Neural cell (in vitro differentiated cells): ENCODE measurements at regions not wholly inside any gene's neighbourhood (a gene's known extent, or its start where the extent isn't known, plus 50 kb on each side); places are given as distances from the start of the nearest gene placed in this dataset.

Experiments
- H2AFZ ChIP-seq: fragments of 200-600, 300-800 bp; sonication (generic), shearing (Covaris generic); 2 replicates; pipeline ENCODE4 v1.6.0; 2014; ENCODE audit warnings: low read depth, mild to moderate bottlenecking, antibody characterized with exemption, low read length, moderate library complexity
- H3F3A ChIP-seq: fragments of 200-600 bp; shearing (Covaris generic); 2 replicates; pipeline ENCODE4 v1.6.1; 2016; ENCODE audit warnings: mild to moderate bottlenecking, moderate library complexity, mixed read lengths, antibody characterized with exemption, low read length; ENCODE audit not compliant: insufficient read depth, poor library complexity, severe bottlenecking
- H3K27ac ChIP-seq: fragments of 200-600, 300-800 bp; sonication (generic), shearing (Covaris generic); 2 replicates; pipeline ENCODE4 v1.5.1; 2014; ENCODE audit warnings: mild to moderate bottlenecking, low read length, moderate library complexity
- H3K27me3 ChIP-seq: fragments of 300-800, 200-600 bp; sonication (generic), shearing (Covaris generic); 2 replicates; pipeline ENCODE4 v1.6.0; 2014; ENCODE audit warnings: mild to moderate bottlenecking, low read depth, low read length, moderate library complexity; ENCODE audit not compliant: insufficient read depth
- H3K36me3 ChIP-seq: fragments of 300-800, 200-600 bp; sonication (generic), shearing (Covaris generic); 2 replicates; pipeline ENCODE4 v1.5.1; 2014; ENCODE audit warnings: mild to moderate bottlenecking, antibody characterized with exemption, low read length, moderate library complexity; ENCODE audit not compliant: insufficient read depth
- H3K4me2 ChIP-seq: fragments of 300-800, 200-600 bp; sonication (generic), shearing (Covaris generic); 2 replicates; pipeline ENCODE4 v1.6.0; 2014; ENCODE audit warnings: mild to moderate bottlenecking, low read length
- H3K4me3 ChIP-seq: fragments of 300-800, 200-600 bp; sonication (generic), shearing (Covaris generic); 2 replicates; pipeline ENCODE4 v1.5.1; 2014; ENCODE audit warnings: mild to moderate bottlenecking, low read length, moderate library complexity
- H3K79me2 ChIP-seq: fragments of 200-600 bp; shearing (Covaris generic); replicated peaks from 2 replicates; pipeline ENCODE4 v1.6.0; 2014; ENCODE audit warnings: mild to moderate bottlenecking, low read length, moderate library complexity; ENCODE audit not compliant: insufficient read depth
- H3K9ac ChIP-seq: fragments of 300-800, 200-600 bp; sonication (generic), shearing (Covaris generic); 2 replicates; pipeline ENCODE4 v1.6.1; 2016; ENCODE audit warnings: mild to moderate bottlenecking, low read length, mixed read lengths
- H3K9me2 ChIP-seq: fragments of 200-600 bp; shearing (Covaris generic); 2 replicates; pipeline ENCODE4 v1.6.1; 2016; ENCODE audit warnings: mild to moderate bottlenecking, low read length, mixed read lengths; ENCODE audit not compliant: insufficient read depth
- H3K9me3 ChIP-seq: fragments of 200-600, 300-800 bp; sonication (generic), shearing (Covaris generic); 2 replicates; pipeline ENCODE4 v1.6.1; 2016; ENCODE audit warnings: mild to moderate bottlenecking, mixed run types, low read length, moderate library complexity, mixed read lengths
- H4K20me1 ChIP-seq: fragments of 200-600 bp; shearing (Covaris generic); 2 replicates; pipeline ENCODE4 v1.6.1; 2016; ENCODE audit warnings: mild to moderate bottlenecking, mixed run types; ENCODE audit not compliant: insufficient read depth
- EP300 ChIP-seq: fragments of 450-650 bp; conservative IDR thresholded peaks from 2 replicates; pipeline ENCODE4 v1.6.1; 2014; ENCODE audit warnings: antibody characterized with exemption, mild to moderate bottlenecking, moderate library complexity; ENCODE audit not compliant: poor library complexity, severe bottlenecking
- EZH2 ChIP-seq: fragments of 200-600, 300-800 bp; shearing (Covaris generic), sonication (generic); IDR thresholded peaks from 2 replicates; pipeline ENCODE4 v1.6.1; 2014; ENCODE audit warnings: antibody characterized with exemption, low read length, borderline replicate concordance, mild to moderate bottlenecking; ENCODE audit not compliant: insufficient read depth, poor library complexity, severe bottlenecking
- MXI1 ChIP-seq: fragments of 450-650 bp; conservative IDR thresholded peaks from 2 replicates; pipeline ENCODE4 v1.6.1; 2014; ENCODE audit warnings: antibody characterized with exemption, mild to moderate bottlenecking; ENCODE audit not compliant: poor library complexity, severe bottlenecking
- POLR2AphosphoS5 ChIP-seq: IDR thresholded peaks from 2 replicates; pipeline ENCODE4 v1.6.1; 2012
- RAD21 ChIP-seq: fragments of 450-650 bp; conservative IDR thresholded peaks from 2 replicates; pipeline ENCODE4 v1.6.1; 2014; ENCODE audit warnings: antibody characterized with exemption, mild to moderate bottlenecking, moderate library complexity
- SMC3 ChIP-seq: fragments of 450-650 bp; conservative IDR thresholded peaks from 2 replicates; pipeline ENCODE4 v1.6.1; 2014; ENCODE audit warnings: antibody characterized with exemption, mild to moderate bottlenecking, moderate library complexity; ENCODE audit not compliant: poor library complexity
- TAF1 ChIP-seq: IDR thresholded peaks from 2 replicates; pipeline ENCODE4 v1.6.1; 2012; ENCODE audit warnings: low read depth
- TF ChIP-seq, protein P1 (sequence below): fragments of 450-650 bp; IDR thresholded peaks from 2 replicates; pipeline ENCODE4 v1.5.1; 2014; ENCODE audit warnings: antibody characterized with exemption, mild to moderate bottlenecking, moderate library complexity; ENCODE audit not compliant: poor library complexity, severe bottlenecking
- TF ChIP-seq, protein P2 (sequence below): IDR thresholded peaks from 2 replicates; pipeline ENCODE4 v1.6.1; 2012; ENCODE audit warnings: borderline replicate concordance

DNA sequence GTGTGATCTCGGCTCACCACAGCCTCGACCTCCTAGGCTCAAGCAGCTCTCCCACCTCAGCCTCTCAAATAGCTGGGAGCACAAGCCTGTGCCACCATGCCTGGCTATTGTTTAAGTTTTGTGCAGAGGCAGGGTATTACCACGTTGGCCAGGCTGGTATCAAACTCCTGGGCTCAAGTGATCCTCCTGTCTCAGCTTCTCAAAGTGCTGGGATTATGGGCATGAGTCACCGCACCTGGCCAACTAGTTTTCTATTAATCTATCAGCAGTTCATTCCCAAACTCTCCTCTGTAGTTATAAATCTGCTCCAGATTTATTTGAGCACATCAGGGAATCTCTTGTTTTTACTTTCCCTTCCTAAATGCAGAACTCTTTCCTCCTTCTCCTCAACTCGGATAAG, 443.8 kb downstream of the PRDM2 start:
- no peaks in the 10 kb centered on the region for H3K9me3 ChIP-seq
- no peak for TF ChIP-seq RAD21
- no peak for TF ChIP-seq EZH2
- H3K79me2 ChIP-seq: no peaks in the 10 kb centered on the region
- no peak overlapping the region for H3K9ac ChIP-seq
- H3K9me2 ChIP-seq: no peaks in the 10 kb centered on the region
- H3F3A ChIP-seq: no peaks in the 10 kb centered on the region
- no peaks in the 10 kb centered on the region for H3K27me3 ChIP-seq
- no peak overlapping the region for H3K27ac ChIP-seq
- no peak overlapping the region for H3K4me3 ChIP-seq
- H3K36me3 ChIP-seq: no peaks in the 10 kb centered on the region
- no peak overlapping the region for H3K4me2 ChIP-seq
- no peaks in the 10 kb centered on the region for H4K20me1 ChIP-seq
- H2AFZ ChIP-seq: no peak overlapping the region

DNA sequence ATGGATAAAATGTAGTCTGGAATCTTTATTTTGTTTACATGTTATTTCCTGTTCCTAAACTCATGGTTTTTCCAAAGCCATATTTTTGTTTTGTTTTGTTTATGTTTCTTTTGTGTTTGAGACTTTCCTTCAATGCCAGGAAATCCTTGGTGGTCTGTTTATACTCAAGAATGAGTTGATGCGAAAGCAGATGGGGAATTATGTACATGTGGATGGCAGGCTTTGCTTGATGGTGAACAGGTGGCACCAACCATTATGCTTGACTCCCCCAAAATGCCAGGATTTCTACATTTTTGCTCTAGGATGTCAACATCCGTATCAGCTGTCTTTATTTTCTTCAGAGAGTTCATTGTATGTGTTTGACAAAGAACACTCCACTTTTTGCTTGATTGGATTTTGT, 448.5 kb downstream of the PRDM2 start:
- Histone ChIP-seq H3K36me3 (no peaks in the 10 kb centered on the region), H3K9ac (no peak overlapping the region), H3K4me3 (no peak overlapping the region), H3K79me2 (no peaks in the 10 kb centered on the region), H4K20me1 (no peaks in the 10 kb centered on the region), H3F3A (no peaks in the 10 kb centered on the region), H2AFZ (no peak overlapping the region), H3K27me3 (no peaks in the 10 kb centered on the region), H3K9me2 (no peaks in the 10 kb centered on the region), H3K4me2 (no peak overlapping the region), H3K27ac (no peak overlapping the region), H3K9me3 (no peaks in the 10 kb centered on the region)
- TF ChIP-seq EP300: no peak
- TF ChIP-seq RAD21: no peak

GRCh38 chr1:14149431-14149830, 449.1 kb upstream of the KAZN start:
- Histone ChIP-seq H3F3A (no peaks in the 10 kb centered on the region), H3K9ac (no peak overlapping the region), H3K4me3 (no peak overlapping the region), H2AFZ (no peak overlapping the region), H3K4me2 (no peak overlapping the region), H3K36me3 (no peaks in the 10 kb centered on the region), H3K9me3 (no peaks in the 10 kb centered on the region), H4K20me1 (no peaks in the 10 kb centered on the region), H3K27me3 (no peaks in the 10 kb centered on the region), H3K79me2 (no peaks in the 10 kb centered on the region), H3K9me2 (no peaks in the 10 kb centered on the region), H3K27ac (no peak overlapping the region)
- TF ChIP-seq, protein P1, sequence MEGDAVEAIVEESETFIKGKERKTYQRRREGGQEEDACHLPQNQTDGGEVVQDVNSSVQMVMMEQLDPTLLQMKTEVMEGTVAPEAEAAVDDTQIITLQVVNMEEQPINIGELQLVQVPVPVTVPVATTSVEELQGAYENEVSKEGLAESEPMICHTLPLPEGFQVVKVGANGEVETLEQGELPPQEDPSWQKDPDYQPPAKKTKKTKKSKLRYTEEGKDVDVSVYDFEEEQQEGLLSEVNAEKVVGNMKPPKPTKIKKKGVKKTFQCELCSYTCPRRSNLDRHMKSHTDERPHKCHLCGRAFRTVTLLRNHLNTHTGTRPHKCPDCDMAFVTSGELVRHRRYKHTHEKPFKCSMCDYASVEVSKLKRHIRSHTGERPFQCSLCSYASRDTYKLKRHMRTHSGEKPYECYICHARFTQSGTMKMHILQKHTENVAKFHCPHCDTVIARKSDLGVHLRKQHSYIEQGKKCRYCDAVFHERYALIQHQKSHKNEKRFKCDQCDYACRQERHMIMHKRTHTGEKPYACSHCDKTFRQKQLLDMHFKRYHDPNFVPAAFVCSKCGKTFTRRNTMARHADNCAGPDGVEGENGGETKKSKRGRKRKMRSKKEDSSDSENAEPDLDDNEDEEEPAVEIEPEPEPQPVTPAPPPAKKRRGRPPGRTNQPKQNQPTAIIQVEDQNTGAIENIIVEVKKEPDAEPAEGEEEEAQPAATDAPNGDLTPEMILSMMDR: peak; percentile 15
- TF ChIP-seq SMC3 (no peak), EP300 (no peak)

GRCh38 chr1:14156543-14156942, 441.9 kb upstream of the KAZN start:
- H3F3A ChIP-seq: no peaks in the 10 kb centered on the region
- no peak overlapping the region for H3K27ac ChIP-seq
- no peak overlapping the region for H3K4me2 ChIP-seq

More at GRCh38 chr1:14156543-14156942, 441.9 kb upstream of the KAZN start:
- H4K20me1 ChIP-seq: no peaks in the 10 kb centered on the region
- peaks cover 4% of the 10 kb centered on the region for H3K9me3 ChIP-seq
- H3K36me3 ChIP-seq: no peaks in the 10 kb centered on the region
- H3K9ac ChIP-seq: no peak overlapping the region
- H3K79me2 ChIP-seq: no peaks in the 10 kb centered on the region
- H3K4me3 ChIP-seq: no peak overlapping the region
- TF ChIP-seq, protein P1: no peak
- no peak for TF ChIP-seq TAF1
- no peak for TF ChIP-seq EP300
- TF ChIP-seq, protein P2, sequence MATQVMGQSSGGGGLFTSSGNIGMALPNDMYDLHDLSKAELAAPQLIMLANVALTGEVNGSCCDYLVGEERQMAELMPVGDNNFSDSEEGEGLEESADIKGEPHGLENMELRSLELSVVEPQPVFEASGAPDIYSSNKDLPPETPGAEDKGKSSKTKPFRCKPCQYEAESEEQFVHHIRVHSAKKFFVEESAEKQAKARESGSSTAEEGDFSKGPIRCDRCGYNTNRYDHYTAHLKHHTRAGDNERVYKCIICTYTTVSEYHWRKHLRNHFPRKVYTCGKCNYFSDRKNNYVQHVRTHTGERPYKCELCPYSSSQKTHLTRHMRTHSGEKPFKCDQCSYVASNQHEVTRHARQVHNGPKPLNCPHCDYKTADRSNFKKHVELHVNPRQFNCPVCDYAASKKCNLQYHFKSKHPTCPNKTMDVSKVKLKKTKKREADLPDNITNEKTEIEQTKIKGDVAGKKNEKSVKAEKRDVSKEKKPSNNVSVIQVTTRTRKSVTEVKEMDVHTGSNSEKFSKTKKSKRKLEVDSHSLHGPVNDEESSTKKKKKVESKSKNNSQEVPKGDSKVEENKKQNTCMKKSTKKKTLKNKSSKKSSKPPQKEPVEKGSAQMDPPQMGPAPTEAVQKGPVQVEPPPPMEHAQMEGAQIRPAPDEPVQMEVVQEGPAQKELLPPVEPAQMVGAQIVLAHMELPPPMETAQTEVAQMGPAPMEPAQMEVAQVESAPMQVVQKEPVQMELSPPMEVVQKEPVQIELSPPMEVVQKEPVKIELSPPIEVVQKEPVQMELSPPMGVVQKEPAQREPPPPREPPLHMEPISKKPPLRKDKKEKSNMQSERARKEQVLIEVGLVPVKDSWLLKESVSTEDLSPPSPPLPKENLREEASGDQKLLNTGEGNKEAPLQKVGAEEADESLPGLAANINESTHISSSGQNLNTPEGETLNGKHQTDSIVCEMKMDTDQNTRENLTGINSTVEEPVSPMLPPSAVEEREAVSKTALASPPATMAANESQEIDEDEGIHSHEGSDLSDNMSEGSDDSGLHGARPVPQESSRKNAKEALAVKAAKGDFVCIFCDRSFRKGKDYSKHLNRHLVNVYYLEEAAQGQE: no peak
- no peak for TF ChIP-seq POLR2AphosphoS5
- no peak for TF ChIP-seq SMC3
- TF ChIP-seq MXI1: no peak
- no peak for TF ChIP-seq RAD21
- no peak for TF ChIP-seq EZH2
- no peaks in the 10 kb centered on the region for H3K9me2 ChIP-seq
- no peaks in the 10 kb centered on the region for H3K27me3 ChIP-seq
- no peak overlapping the region for H2AFZ ChIP-seq
